ENCODE measurements at regions not wholly inside any gene's neighbourhood (a gene's known extent, or its start where the extent isn't known, plus 50 kb on each side); places are given as distances from the start of the nearest gene placed in this dataset.
A peak's percentile ranks its signal among the peaks of the same experiment; 100 is the strongest.
"Not testable (repeated sequence)": the region's sequence is repeated elsewhere in the genome, so short reads cannot be mapped to it uniquely, and the experiment has no call there.

- no peaks in the 10 kb centered on the region for H4K20me1 ChIP-seq (ENCODE audit: insufficient read depth, low read depth, low read length)
- H3K4me1 ChIP-seq (ENCODE audit: low read length) = peaks cover 31% of the 10 kb centered on the region
- H3K27me3 ChIP-seq (ENCODE audit: low read length) = no peaks in the 10 kb centered on the region
- no peak overlapping the region for H3K9ac ChIP-seq (ENCODE audit: low read length)
- H3K9me2 ChIP-seq (replicated peaks; ENCODE audit: insufficient read depth, low read length) = no peaks in the 10 kb centered on the region
- H3K9me3 ChIP-seq (ENCODE audit: low read length) = no peaks in the 10 kb centered on the region
- DNase-seq = no peak
- H2AFZ ChIP-seq (ENCODE audit: low read length) = no peak overlapping the region
- no peaks in the 10 kb centered on the region for H3K79me2 ChIP-seq (ENCODE audit: low read length)
- H3K27ac ChIP-seq (ENCODE audit: low read length) = peak overlapping the region; percentile 85
- no peak overlapping the region for H3K4me3 ChIP-seq (ENCODE audit: low read length)
- H3K36me3 ChIP-seq (ENCODE audit: insufficient read depth, low read length) = no peaks in the 10 kb centered on the region
- H3K4me2 ChIP-seq (ENCODE audit: low read depth, low read length, poor library complexity, severe bottlenecking) = peak overlapping the region; percentile 43
Observed at GRCh38 chrX:120725874-120726273, 96.0 kb upstream of the C1GALT1C1 start.

DNA sequence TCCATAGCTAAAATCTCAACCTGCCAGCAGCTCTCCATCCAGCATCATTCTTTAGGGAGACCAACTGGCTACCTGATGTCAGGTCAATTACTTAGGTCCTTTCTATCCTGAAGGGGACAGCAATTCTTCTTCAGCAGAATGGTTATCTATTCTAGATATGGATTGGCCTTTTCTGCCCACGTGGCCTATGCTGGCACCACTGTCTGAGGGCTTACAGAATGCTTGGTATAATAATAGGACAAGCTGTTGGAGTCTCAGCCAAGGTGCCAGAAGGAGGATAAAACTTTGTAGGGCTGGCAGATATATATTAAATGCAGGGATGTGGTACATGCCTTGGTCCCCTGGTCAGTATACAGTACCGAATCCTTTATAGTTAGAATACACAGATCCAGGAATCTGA, 89.8 kb upstream of the C1GALT1C1 start:
- no peak overlapping the region for H3K27ac ChIP-seq (ENCODE audit: low read length)
- H3K4me2 ChIP-seq (ENCODE audit: low read depth, low read length, poor library complexity, severe bottlenecking) = no peak overlapping the region
- no peaks in the 10 kb centered on the region for H3K36me3 ChIP-seq (ENCODE audit: insufficient read depth, low read length)
- no peaks in the 10 kb centered on the region for H3K27me3 ChIP-seq (ENCODE audit: low read length)
- H3K4me3 ChIP-seq (ENCODE audit: low read length) = no peak overlapping the region
- H3K9ac ChIP-seq (ENCODE audit: low read length) = no peak overlapping the region
- no peaks in the 10 kb centered on the region for H3K9me3 ChIP-seq (ENCODE audit: low read length)
- H3K9me2 ChIP-seq (replicated peaks; ENCODE audit: insufficient read depth, low read length) = no peaks in the 10 kb centered on the region
- H3K4me1 ChIP-seq (ENCODE audit: low read length) = no peaks in the 10 kb centered on the region
- no peak for DNase-seq
- H2AFZ ChIP-seq (ENCODE audit: low read length) = no peak overlapping the region
- H4K20me1 ChIP-seq (ENCODE audit: insufficient read depth, low read depth, low read length) = no peaks in the 10 kb centered on the region
- no peaks in the 10 kb centered on the region for H3K79me2 ChIP-seq (ENCODE audit: low read length)

DNA sequence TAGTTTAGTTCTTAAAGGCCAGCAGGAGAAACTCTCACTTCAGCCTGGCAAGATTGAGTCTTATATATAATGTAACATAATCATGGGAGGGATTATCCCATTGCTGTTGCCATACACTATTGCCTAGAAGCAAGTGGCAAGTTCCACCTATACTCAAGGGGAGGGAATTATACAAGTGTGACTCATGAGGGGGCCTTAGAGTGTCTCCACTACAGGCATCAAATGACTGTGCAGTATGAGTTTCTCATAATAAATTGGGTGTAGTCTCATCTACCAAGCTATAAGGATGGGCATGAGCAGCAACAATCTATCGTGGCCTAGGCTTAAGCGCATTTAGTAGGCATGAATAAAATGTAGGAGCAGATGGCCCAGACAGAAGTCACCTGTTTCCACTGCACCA, 89.1 kb upstream of the C1GALT1C1 start:
- no peak overlapping the region for H2AFZ ChIP-seq (ENCODE audit: low read length)
- H3K4me3 ChIP-seq (ENCODE audit: low read length) = no peak overlapping the region
- no peak overlapping the region for H3K9ac ChIP-seq (ENCODE audit: low read length)

DNA sequence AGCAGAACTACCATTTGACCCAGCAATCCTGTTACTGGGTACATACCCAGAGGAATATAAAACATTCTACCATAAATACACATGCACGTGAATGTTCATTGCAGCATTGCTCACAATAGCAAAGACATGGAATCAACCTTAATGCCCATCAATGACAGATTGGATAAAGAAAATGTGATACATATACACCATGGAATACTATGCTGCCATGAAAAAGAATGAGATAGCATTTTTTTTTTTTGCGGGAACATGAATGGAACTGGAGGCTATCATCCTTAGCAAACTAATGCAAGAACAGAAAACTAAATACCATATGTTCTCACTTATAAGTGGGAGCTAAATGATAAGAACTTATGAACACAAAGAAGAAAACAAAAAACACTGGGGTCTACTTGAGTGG, 72.5 kb upstream of the C1GALT1C1 start:
- H2AFZ ChIP-seq (ENCODE audit: low read length); H3K79me2 ChIP-seq (ENCODE audit: low read length); H3K9ac ChIP-seq (ENCODE audit: low read length); H3K36me3 ChIP-seq (ENCODE audit: insufficient read depth, low read length); H3K9me2 ChIP-seq (replicated peaks; ENCODE audit: insufficient read depth, low read length); H3K9me3 ChIP-seq (ENCODE audit: low read length); H3K27ac ChIP-seq (ENCODE audit: low read length); H4K20me1 ChIP-seq (ENCODE audit: insufficient read depth, low read depth, low read length); H3K4me3 ChIP-seq (ENCODE audit: low read length); H3K4me1 ChIP-seq (ENCODE audit: low read length); DNase-seq; H3K27me3 ChIP-seq (ENCODE audit: low read length); H3K4me2 ChIP-seq (ENCODE audit: low read depth, low read length, poor library complexity, severe bottlenecking): not testable (repeated sequence)

More for the DNA sequence above, 89.1 kb upstream of the C1GALT1C1 start:
- no peaks in the 10 kb centered on the region for H3K27me3 ChIP-seq (ENCODE audit: low read length)
- no peaks in the 10 kb centered on the region for H3K79me2 ChIP-seq (ENCODE audit: low read length)
- H3K27ac ChIP-seq (ENCODE audit: low read length) = no peak overlapping the region
- no peaks in the 10 kb centered on the region for H4K20me1 ChIP-seq (ENCODE audit: insufficient read depth, low read depth, low read length)
- H3K4me2 ChIP-seq (ENCODE audit: low read depth, low read length, poor library complexity, severe bottlenecking) = no peak overlapping the region
- H3K36me3 ChIP-seq (ENCODE audit: insufficient read depth, low read length) = no peaks in the 10 kb centered on the region
- no peaks in the 10 kb centered on the region for H3K4me1 ChIP-seq (ENCODE audit: low read length)
- no peaks in the 10 kb centered on the region for H3K9me2 ChIP-seq (replicated peaks; ENCODE audit: insufficient read depth, low read length)
- H3K9me3 ChIP-seq (ENCODE audit: low read length) = no peaks in the 10 kb centered on the region
- no peak for DNase-seq

- no peaks in the 10 kb centered on the region for H4K20me1 ChIP-seq (ENCODE audit: insufficient read depth, low read depth, low read length)
- H3K4me1 ChIP-seq (ENCODE audit: low read length) = no peaks in the 10 kb centered on the region
- no peaks in the 10 kb centered on the region for H3K27me3 ChIP-seq (ENCODE audit: low read length)
- no peaks in the 10 kb centered on the region for H3K79me2 ChIP-seq (ENCODE audit: low read length)
- DNase-seq = no peak
- no peak overlapping the region for H3K9ac ChIP-seq (ENCODE audit: low read length)
- H3K4me3 ChIP-seq (ENCODE audit: low read length) = no peak overlapping the region
- H3K36me3 ChIP-seq (ENCODE audit: insufficient read depth, low read length) = no peaks in the 10 kb centered on the region
- no peak overlapping the region for H3K27ac ChIP-seq (ENCODE audit: low read length)
- H2AFZ ChIP-seq (ENCODE audit: low read length) = no peak overlapping the region
- H3K9me2 ChIP-seq (replicated peaks; ENCODE audit: insufficient read depth, low read length) = no peaks in the 10 kb centered on the region
- peaks cover 6% of the 10 kb centered on the region; the same call in 1 of the 2 replicates for H3K9me3 ChIP-seq (ENCODE audit: low read length)
- no peak overlapping the region for H3K4me2 ChIP-seq (ENCODE audit: low read depth, low read length, poor library complexity, severe bottlenecking)
Observed at GRCh38 chrX:120697053-120697452, 67.2 kb upstream of the C1GALT1C1 start.

GRCh38 chrX:120692319-120692718, 62.5 kb upstream of the C1GALT1C1 start:
- Histone ChIP-seq H3K79me2 (ENCODE audit: low read length) (no peaks in the 10 kb centered on the region), H3K4me3 (ENCODE audit: low read length) (no peak overlapping the region), H3K9me2 (replicated peaks; ENCODE audit: insufficient read depth, low read length) (no peaks in the 10 kb centered on the region), H3K9ac (ENCODE audit: low read length) (no peak overlapping the region), H3K4me2 (ENCODE audit: low read depth, low read length, poor library complexity, severe bottlenecking) (no peak overlapping the region), H3K4me1 (ENCODE audit: low read length) (no peaks in the 10 kb centered on the region), H3K9me3 (ENCODE audit: low read length) (peaks cover 2% of the 10 kb centered on the region; the same call in 1 of the 2 replicates), H4K20me1 (ENCODE audit: insufficient read depth, low read depth, low read length) (no peaks in the 10 kb centered on the region), H3K27me3 (ENCODE audit: low read length) (no peaks in the 10 kb centered on the region), H2AFZ (ENCODE audit: low read length) (no peak overlapping the region), H3K27ac (ENCODE audit: low read length) (no peak overlapping the region), H3K36me3 (ENCODE audit: insufficient read depth, low read length) (no peaks in the 10 kb centered on the region)
- DNase-seq = no peak

DNA sequence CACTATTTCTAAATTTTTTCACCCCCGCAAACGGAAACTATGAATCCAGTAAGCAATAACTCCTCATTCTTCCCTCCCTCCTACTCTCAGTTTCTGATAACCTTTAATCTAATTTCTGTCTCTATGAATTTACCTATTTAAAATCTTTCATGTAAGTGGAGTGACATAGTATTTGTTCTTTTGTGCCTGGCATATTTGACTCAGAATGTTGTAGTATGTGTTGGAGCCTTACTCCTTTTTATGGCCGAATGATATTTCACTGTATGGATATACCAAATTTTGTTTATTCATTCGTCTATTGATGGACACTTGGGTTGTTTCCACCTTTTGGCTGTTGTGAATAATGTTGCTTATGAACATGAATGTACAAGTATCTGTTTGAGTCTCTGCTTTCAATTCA, 61.1 kb upstream of the C1GALT1C1 start:
- no peaks in the 10 kb centered on the region for H3K27me3 ChIP-seq (ENCODE audit: low read length)
- H3K9me3 ChIP-seq (ENCODE audit: low read length) = no peaks in the 10 kb centered on the region
- H3K9ac ChIP-seq (ENCODE audit: low read length) = no peak overlapping the region
- no peak overlapping the region for H3K4me2 ChIP-seq (ENCODE audit: low read depth, low read length, poor library complexity, severe bottlenecking)
- H2AFZ ChIP-seq (ENCODE audit: low read length) = no peak overlapping the region
- no peaks in the 10 kb centered on the region for H3K4me1 ChIP-seq (ENCODE audit: low read length)
- no peak for DNase-seq
- no peaks in the 10 kb centered on the region for H4K20me1 ChIP-seq (ENCODE audit: insufficient read depth, low read depth, low read length)
- H3K36me3 ChIP-seq (ENCODE audit: insufficient read depth, low read length) = no peaks in the 10 kb centered on the region
- H3K9me2 ChIP-seq (replicated peaks; ENCODE audit: insufficient read depth, low read length) = no peaks in the 10 kb centered on the region
- no peak overlapping the region for H3K4me3 ChIP-seq (ENCODE audit: low read length)
- no peaks in the 10 kb centered on the region for H3K79me2 ChIP-seq (ENCODE audit: low read length)
- no peak overlapping the region for H3K27ac ChIP-seq (ENCODE audit: low read length)

- H3K27me3 ChIP-seq (ENCODE audit: low read length) = no peaks in the 10 kb centered on the region
- H2AFZ ChIP-seq (ENCODE audit: low read length) = no peak overlapping the region
- H3K4me3 ChIP-seq (ENCODE audit: low read length) = no peak overlapping the region
- no peaks in the 10 kb centered on the region for H3K79me2 ChIP-seq (ENCODE audit: low read length)
- H3K4me1 ChIP-seq (ENCODE audit: low read length) = no peaks in the 10 kb centered on the region
- H3K36me3 ChIP-seq (ENCODE audit: insufficient read depth, low read length) = no peaks in the 10 kb centered on the region
- no peak overlapping the region for H3K4me2 ChIP-seq (ENCODE audit: low read depth, low read length, poor library complexity, severe bottlenecking)
- H4K20me1 ChIP-seq (ENCODE audit: insufficient read depth, low read depth, low read length) = no peaks in the 10 kb centered on the region
- no peak overlapping the region for H3K27ac ChIP-seq (ENCODE audit: low read length)
- peak; percentile 11 for DNase-seq
- no peaks in the 10 kb centered on the region for H3K9me2 ChIP-seq (replicated peaks; ENCODE audit: insufficient read depth, low read length)
- H3K9ac ChIP-seq (ENCODE audit: low read length) = no peak overlapping the region
- H3K9me3 ChIP-seq (ENCODE audit: low read length) = no peaks in the 10 kb centered on the region
Observed at GRCh38 chrX:120690344-120690743, 60.5 kb upstream of the C1GALT1C1 start.

DNA sequence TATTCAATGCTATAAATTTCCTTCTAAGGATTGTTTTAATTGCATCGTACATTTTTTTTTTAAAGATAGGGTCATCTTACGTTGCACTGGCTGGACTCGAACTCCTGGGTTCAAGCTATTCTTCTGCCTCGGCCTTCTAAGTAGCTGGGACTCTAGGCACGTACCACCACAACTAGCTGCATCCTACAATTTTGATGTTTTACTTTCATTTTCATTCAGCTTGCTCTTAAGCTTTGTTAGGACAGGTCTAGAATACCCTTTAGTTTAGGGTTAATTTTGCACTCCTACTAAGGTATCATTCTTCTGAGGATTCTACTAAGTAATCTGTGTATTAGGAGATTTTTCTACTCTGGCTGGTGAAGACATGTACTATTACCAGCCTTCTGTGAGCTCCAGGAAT, 50.2 kb upstream of the C1GALT1C1 start:
- Histone ChIP-seq H3K27ac (ENCODE audit: low read length) (no peak overlapping the region), H3K9me3 (ENCODE audit: low read length) (no peaks in the 10 kb centered on the region), H3K79me2 (ENCODE audit: low read length) (no peaks in the 10 kb centered on the region), H4K20me1 (ENCODE audit: insufficient read depth, low read depth, low read length) (no peaks in the 10 kb centered on the region), H3K4me1 (ENCODE audit: low read length) (peaks cover 10% of the 10 kb centered on the region), H3K9me2 (replicated peaks; ENCODE audit: insufficient read depth, low read length) (no peaks in the 10 kb centered on the region), H3K27me3 (ENCODE audit: low read length) (no peaks in the 10 kb centered on the region), H3K9ac (ENCODE audit: low read length) (no peak overlapping the region), H2AFZ (ENCODE audit: low read length) (no peak overlapping the region; the same call in 1 of the 2 replicates), H3K4me2 (ENCODE audit: low read depth, low read length, poor library complexity, severe bottlenecking) (no peak overlapping the region), H3K36me3 (ENCODE audit: insufficient read depth, low read length) (no peaks in the 10 kb centered on the region), H3K4me3 (ENCODE audit: low read length) (no peak overlapping the region)
- peak; percentile 30 for DNase-seq

All from Karpas-422 (cell line).